GM12874 (cell line): ENCODE measurements at regions not wholly inside any gene's neighbourhood (a gene's known extent, or its start where the extent isn't known, plus 50 kb on each side); places are given as distances from the start of the nearest gene placed in this dataset.

Source experiments
- TF ChIP-seq, protein P1 (sequence below): IDR thresholded peaks from 2 replicates; pipeline ENCODE4 v1.5.1; 2011; ENCODE audit warnings: low read depth, mild to moderate bottlenecking, control low read depth, low read length, moderate library complexity; ENCODE audit not compliant: insufficient read depth

DNA sequence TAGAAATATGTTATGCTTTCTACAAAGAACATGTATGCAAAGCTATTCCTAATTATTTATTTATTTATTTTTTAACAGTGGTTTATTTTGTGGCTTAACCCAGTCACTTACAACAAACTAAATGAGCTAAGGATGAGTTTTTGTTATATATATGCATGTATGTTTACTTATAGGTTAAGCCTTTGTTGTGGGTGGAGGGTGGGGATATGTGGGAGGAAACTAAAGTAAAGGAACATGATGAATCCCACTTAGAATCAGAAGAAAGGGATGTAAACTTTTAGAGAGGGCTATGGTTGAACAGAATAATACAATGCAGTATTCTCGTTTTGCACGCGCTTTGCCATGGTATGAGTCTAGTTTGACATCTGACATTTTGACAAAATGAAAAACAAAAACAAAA, 321.0 kb upstream of the RUNX1 start:
- TF ChIP-seq, protein P1, sequence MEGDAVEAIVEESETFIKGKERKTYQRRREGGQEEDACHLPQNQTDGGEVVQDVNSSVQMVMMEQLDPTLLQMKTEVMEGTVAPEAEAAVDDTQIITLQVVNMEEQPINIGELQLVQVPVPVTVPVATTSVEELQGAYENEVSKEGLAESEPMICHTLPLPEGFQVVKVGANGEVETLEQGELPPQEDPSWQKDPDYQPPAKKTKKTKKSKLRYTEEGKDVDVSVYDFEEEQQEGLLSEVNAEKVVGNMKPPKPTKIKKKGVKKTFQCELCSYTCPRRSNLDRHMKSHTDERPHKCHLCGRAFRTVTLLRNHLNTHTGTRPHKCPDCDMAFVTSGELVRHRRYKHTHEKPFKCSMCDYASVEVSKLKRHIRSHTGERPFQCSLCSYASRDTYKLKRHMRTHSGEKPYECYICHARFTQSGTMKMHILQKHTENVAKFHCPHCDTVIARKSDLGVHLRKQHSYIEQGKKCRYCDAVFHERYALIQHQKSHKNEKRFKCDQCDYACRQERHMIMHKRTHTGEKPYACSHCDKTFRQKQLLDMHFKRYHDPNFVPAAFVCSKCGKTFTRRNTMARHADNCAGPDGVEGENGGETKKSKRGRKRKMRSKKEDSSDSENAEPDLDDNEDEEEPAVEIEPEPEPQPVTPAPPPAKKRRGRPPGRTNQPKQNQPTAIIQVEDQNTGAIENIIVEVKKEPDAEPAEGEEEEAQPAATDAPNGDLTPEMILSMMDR: no peak

DNA sequence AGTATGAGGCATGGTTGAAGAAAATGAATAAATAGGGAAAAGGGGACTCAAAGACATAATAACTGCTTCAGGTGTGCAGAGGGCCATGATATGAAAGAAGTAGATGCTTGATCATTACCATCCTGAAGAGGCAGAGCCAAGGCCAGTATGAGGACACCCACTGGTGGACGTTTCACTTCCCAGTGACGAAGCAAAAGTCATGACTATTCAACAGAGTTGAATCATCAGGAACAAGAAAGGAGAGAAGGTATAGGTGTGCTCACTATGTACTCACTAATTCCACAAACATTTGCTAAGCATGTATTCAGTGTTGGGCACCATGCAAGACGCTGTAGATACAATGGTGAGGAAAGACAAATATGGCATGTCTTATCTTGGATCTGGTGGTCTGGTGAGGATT, 319.2 kb upstream of the RUNX1 start:
- TF ChIP-seq, protein P1: no peak

DNA sequence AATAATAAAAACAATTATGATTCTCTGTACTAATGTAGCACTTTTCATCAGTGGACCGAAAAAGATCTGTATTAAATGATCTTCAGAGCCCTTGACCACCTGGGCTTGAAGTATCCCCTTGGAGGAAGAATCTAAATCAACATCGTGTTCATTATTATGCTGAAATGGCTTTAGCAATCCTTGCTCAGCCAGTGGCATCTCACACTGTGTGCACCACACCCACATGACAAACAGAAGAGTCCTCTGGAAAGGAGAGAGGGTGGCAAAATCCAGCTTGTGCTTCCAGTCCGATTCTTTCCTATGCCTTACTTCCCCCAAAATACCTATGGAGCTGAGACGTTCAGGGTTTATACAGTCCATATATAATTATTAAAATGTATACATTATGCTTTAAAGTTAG, 318.5 kb upstream of the RUNX1 start:
- TF ChIP-seq, protein P1: no peak

DNA sequence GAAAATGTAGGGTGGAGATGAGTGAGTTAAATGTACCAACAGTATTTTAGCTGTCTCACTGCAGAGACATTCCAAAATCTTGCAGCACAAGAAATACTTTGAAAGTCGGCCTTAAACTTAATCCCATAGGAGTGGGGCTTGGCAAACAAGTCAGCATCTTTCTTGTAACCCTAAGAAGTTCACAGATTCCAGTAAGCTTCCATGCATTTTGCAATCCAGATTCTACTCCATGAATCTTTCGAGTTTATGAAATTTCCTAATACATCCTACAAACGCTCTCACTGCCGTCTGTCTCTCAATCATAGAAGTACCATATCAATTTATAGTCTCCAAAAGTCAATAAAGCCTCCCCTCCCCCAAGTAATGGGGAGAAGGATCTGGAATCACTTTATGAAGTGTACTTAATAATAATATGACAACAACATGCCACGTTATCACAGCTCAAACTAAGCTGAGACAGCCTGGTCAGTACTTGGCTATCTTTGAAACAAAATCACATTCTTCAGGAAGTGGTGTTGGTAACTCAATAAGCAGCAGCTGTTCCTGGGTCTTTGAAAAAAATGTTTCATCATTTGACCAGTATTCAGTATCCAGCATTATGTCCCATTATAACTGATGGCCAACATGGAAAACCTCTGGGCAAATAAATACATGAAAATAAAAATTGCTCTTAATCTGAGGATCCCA, 317.4 kb upstream of the RUNX1 start:
- TF ChIP-seq, protein P1: no peak

DNA sequence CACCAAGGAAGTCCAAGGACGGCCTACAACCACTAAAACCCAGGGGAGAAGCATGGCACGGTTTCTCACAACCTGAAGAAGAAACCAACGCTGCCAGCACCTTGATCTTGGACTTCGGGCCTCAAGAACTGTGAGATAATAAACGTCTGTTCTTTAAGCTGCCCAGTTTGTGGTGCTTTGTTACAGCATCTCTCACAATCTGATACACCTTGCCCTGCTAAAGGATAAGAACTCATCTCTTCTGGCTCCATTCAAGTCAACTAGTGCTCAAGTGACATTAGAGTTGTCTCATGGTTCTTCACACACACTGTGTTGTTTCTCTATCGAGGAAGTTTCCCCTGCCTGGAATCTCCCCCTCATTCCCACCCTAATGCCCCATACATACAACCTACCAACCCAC, 314.4 kb upstream of the RUNX1 start:
- TF ChIP-seq, protein P1: no peak

DNA sequence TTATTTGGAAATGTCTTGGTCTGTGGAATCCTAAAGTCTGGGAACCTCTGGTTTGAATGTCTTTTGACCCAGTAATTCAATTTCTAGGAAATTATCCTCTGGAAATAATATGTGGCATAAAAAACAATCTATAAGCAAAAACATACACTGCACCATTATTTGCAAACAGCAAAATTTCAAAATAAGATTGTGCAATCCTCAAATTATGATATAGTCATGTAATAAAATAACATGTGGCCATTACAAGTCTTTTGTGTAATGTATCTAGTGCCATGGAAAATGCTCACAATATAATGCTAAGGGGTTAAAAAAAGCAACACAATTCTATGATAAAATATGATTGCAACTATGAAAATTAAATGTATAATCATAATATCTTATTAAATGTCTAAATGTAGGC, 312.9 kb upstream of the RUNX1 start:
- TF ChIP-seq, protein P1: no peak

DNA sequence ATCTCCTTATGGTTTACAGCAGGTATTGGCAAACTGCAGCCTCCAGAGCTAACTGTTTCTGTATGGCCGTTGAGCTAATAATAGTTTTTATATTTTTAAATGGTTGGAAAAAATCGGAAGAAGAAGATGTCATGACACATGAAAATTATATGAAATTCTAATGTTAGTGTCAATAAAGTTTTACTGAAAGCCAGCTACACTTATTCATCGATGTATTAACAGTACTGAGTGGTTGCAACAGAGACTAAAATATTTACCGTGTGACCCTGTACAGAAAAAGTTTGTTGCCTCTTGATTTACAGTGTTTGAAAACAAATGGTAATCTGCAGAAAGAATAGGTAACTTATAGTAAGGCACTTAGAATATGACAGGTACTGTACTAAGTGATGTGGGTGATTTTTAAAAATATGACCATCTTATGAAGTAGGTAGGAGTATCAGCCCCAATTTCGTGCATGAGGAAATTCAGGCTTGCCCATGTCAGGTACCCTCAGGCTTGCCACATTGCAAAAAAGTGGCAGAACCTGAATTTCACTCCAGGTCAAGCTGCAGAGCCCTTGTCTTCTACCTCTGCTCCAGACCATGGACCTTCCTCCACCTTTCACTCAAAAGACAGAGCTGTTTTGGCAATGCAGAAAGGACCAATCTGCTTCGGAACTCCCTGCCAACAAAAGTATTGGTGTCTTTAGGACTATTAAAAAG, 311.9 kb upstream of the RUNX1 start:
- TF ChIP-seq, protein P1: no peak
